ENCODE measurements at regions not wholly inside any gene's neighbourhood (a gene's known extent, or its start where the extent isn't known, plus 50 kb on each side); places are given as distances from the start of the nearest gene placed in this dataset.

GRCh38 chr6:126180585-126180984 lies 159.3 kb upstream of the CENPW start:
- TF ChIP-seq EZH2 (optimal IDR thresholded peaks at IDR 0.05; ENCODE audit: low read depth, low read length) (no peak), CTCF (IDR thresholded peaks at IDR 0.05; ENCODE audit: low read length) (no peak)
